Putamen (tissue), 1 donor: ENCODE measurements at regions not wholly inside any gene's neighbourhood (a gene's known extent, or its start where the extent isn't known, plus 50 kb on each side); places are given as distances from the start of the nearest gene placed in this dataset.
"Not testable (repeated sequence)": the region's sequence is repeated elsewhere in the genome, so short reads cannot be mapped to it uniquely, and the experiment has no call there.

Experiments used
- DNase-seq: peaks from one replicate; pipeline ENCODE4 v3.0.0-alpha.2; 2016; ENCODE audit warnings: low spot score

DNA sequence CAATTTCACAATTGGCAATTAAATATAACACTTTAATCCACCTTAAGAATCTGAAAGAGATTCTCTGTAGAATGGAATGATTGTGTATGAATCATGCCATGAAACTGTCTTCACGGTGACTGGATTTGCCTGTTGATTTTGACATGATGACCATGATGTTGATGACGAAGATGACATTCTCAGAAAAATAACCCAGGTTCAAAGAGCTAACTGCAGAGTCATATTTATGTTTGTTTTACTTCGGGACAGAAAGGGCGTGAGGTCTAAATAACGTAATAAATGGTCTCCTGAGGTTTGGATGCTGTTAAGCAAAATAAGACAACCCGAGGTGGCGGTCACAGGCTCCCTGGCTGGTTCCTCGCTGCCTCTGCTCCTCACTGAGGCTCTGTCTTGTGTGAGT lies 532.0 kb downstream of the TMEM121 start:
- DNase-seq = no peak

DNA sequence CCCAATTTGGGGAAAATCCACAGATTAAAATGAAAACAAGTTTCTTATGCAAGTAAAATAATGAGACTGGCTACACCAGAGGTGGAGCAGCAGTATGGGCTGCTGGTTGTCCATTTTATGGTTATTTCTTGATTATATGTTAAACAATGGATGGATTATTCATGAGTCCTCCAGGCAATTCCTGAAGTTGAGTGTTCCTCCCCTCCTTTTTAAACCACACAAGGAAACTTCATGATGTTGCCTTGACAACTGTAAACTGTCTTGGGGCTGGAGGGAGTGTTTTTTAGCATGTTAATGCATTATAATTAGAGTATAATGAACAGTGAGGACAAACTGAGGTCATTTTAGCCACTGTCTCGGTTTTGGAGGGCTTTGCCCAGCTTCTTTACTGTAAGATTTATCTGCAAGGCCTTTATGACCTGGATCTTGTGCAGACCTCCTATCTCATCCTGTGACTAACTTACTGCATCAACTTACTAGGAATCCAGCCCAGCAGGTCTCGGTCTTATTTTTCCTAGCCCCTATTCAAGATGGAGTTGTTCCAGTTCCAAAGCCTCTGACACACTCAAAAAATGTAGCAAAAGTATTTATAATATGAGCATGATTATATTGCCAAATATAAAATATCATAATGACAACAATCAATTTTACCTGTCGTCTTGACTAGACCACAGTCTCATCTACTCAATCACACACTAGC lies 534.0 kb downstream of the TMEM121 start:
- no peak for DNase-seq

DNA sequence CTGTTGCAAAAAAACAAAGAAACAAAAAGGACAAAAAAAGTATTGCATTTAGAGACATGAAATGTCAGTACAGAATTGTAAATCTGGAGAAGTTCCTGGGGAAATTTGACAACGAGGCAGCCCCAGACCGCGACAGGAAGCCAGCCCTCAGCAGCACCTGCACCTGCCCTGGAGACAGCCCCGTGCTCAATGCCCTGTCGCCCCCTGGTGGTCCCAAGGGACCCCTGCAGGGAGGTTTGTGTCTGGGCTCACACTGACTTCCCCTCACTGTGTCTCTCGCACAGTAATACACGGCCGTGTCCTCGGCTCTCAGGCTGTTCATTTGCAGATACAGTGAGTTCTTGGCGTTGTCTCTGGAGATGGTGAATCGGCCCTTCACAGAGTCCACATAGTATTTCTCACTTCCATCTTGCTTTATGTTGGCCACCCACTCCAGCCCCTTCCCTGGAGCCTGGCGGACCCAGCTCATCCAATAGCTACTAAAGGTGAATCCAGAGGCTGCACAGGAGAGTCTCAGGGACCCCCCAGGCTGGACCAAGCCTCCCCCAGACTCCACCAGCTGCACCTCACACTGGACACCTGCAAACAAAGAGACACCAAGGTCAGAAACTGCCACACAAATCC lies 535.6 kb downstream of the TMEM121 start:
- not testable (repeated sequence) for DNase-seq

- DNase-seq = no peak
Observed at GRCh38 chr14:106062502-106063272, 536.3 kb downstream of the TMEM121 start.

- DNase-seq = no peak
Observed at GRCh38 chr14:106067935-106068334, 541.6 kb downstream of the TMEM121 start.

GRCh38 chr14:106069804-106070625 lies 543.6 kb downstream of the TMEM121 start:
- no peak for DNase-seq

GRCh38 chr14:106080922-106081321 lies 554.5 kb downstream of the TMEM121 start:
- DNase-seq = no peak

GRCh38 chr14:106081721-106082120 lies 555.3 kb downstream of the TMEM121 start:
- not testable (repeated sequence) for DNase-seq

GRCh38 chr14:106083082-106083481 lies 556.7 kb downstream of the TMEM121 start:
- no peak for DNase-seq

DNA sequence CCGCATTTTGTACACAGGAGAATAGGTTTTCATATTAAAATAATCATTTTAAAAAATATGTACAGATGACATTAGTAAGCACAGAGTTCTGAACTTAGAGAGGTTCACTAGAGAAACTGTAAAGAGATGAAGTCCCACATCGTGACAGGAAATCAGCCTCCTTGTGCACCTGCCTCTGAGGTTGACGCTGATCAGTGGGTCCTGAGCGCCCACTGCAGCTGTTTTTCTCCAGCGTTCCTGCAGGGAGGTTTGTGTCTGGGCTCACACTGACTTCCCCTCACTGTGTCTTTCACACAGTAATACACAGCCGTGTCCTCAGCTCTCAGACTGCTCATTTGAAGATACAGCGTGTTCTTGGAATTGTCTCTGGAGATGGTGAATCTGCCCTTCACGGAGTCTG lies 561.5 kb downstream of the TMEM121 start:
- no peak for DNase-seq

DNA sequence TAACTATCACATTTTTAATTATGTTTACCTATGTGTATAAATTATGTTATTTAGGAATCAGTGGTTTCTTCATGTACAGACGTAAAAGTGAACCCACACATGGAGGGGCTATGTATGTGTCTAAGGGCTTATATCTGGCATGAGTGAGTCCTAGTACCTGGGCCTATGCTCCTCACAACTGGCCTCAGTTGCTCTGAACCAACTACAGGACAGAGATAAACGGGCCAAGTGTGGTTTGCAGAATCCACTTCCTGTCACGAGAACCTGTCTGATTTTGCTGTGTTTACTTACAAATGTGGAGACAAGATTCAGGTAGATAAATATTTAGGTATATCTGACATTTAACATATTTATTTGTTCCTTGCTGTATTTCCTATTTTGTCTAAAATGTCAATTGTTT lies 562.5 kb downstream of the TMEM121 start:
- DNase-seq = not testable (repeated sequence)

DNA sequence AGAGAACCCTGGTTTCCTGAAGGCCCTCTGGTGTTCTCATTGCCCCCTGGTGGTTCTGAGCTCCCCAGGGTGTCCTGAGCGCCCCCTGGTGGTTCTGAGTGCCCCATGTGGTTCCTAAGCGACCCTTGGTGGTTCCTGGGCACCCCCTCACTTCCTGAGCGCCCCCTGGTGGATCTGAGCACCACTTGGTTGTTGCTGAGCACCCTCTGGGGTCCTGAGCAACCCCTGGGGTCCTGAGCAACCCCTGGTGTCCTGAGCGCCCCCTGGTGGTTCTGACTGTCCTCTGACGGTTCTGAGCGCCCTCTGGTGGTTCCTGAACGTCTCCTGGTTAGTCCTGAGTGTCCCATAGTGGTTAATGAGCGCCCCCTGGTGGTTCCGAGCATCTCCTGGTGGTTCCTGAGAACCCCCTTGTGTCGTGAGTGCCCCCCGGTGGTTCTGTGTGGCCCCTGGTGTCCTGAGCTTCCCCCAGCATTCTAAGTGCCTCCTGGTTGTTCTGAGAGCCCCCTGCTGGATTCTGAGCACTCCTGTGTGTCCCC lies 568.3 kb downstream of the TMEM121 start:
- DNase-seq = no peak

GRCh38 chr14:106107703-106108102 lies 581.3 kb downstream of the TMEM121 start:
- no peak for DNase-seq

GRCh38 chr14:106109337-106109736 lies 583.0 kb downstream of the TMEM121 start:
- DNase-seq = no peak

DNA sequence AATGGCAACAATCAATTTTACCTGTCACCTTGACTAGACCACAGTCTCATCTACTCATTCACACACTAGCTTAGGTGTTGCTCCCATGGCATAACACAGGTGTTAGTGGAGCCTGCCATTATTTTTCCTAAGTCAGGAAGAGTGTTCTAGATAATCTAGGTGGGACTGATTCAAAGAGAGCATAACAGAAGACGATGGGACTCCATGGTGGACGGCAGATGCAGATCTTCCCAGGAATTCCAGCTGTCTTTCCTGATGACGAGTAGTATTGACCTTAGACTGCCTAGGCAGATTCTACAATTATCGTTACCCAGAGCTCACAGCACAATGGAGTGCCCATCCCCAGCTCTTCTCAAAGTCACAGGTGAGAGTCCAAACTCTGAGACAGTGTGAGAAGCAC lies 589.0 kb downstream of the TMEM121 start:
- no peak for DNase-seq

- not testable (repeated sequence) for DNase-seq
Observed at GRCh38 chr14:106116339-106116930, 590.1 kb downstream of the TMEM121 start.

DNA sequence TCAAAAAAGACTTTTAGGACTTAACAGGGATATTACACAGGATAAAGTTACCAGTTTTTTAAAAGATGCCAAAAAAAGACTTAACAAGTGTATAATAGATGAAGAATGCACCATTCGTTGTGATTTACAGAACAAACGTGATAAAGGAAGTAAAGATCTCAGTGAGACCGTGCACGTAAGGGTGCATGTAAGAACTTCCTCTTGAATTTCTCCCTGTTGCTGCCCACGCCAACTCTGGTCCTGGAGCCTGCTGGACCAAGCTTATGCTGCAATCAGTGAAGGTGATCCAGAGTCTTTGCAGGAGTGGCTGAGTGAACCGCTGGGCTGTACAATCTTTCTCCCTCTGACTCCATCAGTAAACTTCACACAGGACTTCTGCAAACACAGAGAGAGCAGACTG lies 593.7 kb downstream of the TMEM121 start:
- DNase-seq = no peak

DNA sequence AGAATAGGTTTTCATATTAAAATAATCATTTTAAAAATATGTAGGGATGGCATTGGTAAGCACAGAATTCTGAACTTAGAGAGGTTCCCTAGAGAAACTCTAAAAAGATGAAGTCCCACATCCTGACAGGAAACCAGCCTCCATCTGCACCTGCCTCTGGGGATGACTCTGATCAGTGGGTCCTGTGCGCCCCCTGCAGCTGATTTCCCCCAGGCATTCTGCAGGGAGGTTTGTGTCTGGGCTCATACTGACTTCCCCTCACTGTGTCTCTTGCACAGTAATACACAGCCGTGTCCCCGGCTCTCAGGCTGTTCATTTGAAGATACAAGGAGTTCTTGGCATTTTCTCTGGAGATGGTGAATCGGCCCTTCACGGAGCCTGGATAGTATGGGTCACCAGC lies 602.9 kb downstream of the TMEM121 start:
- no peak for DNase-seq

DNA sequence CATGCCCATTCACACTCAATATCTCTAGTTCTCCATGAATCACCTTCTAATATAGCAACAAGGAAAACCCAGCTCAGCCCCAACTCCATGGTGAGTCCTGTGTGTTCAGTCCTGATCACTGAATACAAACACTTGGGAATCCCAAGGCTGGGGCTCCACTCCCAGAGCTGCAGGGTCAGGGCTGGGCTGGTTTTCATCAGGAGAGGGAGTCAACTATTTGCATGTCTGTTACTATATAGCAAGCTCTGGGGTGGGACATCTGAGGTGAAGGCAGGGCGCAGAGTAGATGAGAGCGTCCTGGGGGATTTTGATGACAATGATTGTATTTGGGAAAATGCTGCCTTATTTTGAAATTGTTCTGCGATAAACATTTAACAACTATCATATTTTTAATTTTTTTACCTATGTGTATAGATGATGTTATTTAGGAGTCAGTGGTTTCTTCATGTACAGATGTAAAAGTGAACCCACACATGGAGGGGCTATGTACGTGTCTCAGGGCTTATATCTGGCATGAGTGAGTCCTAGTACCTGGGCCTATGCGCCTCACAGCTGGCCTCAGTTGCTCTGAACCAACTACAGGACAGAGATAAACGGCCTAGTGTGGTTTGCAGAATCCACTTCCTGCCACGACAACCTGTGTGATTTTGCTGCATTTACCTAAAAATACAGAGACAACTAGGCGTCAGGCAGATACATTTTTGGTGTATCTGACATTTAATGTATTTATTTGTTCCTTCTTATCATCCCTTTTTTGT lies 603.7 kb downstream of the TMEM121 start:
- not testable (repeated sequence) for DNase-seq

GRCh38 chr14:106133126-106133525 lies 606.7 kb downstream of the TMEM121 start:
- not testable (repeated sequence) for DNase-seq

DNA sequence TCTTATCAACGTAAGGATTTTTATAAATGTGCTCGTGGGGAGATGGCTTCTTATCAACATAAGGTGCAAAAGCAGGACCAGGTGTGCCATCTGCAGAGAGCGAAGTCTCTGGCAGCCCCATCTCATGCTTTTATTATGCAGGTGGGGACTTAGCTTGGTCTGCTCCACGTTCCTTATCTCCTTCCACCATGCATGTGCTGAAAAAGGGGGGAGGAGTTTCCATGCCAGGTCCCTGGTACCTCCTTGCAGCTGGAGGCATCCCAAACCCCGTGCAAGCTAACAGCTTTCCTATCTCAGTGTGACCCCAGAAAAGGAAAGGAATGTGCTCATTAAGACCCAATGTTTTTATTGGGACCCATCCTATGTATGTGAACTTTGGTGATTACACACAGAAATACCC lies 608.5 kb downstream of the TMEM121 start:
- DNase-seq = no peak
